Gastroesophageal sphincter (tissue), 3 donors: ENCODE measurements at regions not wholly inside any gene's neighbourhood (a gene's known extent, or its start where the extent isn't known, plus 50 kb on each side); places are given as distances from the start of the nearest gene placed in this dataset.

Experiments
- CTCF ChIP-seq, 4 experiments: fragments of 200-600 bp in 2 of 4; fragments of 450-650 bp in 2 of 4; sonication (generic) in 1 of 4; IDR thresholded peaks; one replicate each; pipeline ENCODE4 v1.5.1; 2017 to 2019; ENCODE audit warnings: antibody characterized with exemption in 4 of 4, mild to moderate bottlenecking in 2 of 4, moderate library complexity in 2 of 4
- EP300 ChIP-seq: sonication (generic); formaldehyde crosslinking; IDR thresholded peaks from one replicate; pipeline ENCODE4 v1.6.1; 2017; ENCODE audit warnings: antibody characterized with exemption, mild to moderate bottlenecking

- TF ChIP-seq CTCF (IDR thresholded peaks at IDR 0.05) (no peak), EP300 (no peak)
Observed at GRCh38 chr5:2899311-2899710, 147.8 kb upstream of the IRX2 start.
